Effector CD8-positive, alpha-beta T cell (primary cell): ENCODE measurements at regions not wholly inside any gene's neighbourhood (a gene's known extent, or its start where the extent isn't known, plus 50 kb on each side); places are given as distances from the start of the nearest gene placed in this dataset.

Experiments
- DNase-seq: peaks from one replicate; lab custom pipeline; 2025; lab: John Stamatoyannopoulos, UW

DNA sequence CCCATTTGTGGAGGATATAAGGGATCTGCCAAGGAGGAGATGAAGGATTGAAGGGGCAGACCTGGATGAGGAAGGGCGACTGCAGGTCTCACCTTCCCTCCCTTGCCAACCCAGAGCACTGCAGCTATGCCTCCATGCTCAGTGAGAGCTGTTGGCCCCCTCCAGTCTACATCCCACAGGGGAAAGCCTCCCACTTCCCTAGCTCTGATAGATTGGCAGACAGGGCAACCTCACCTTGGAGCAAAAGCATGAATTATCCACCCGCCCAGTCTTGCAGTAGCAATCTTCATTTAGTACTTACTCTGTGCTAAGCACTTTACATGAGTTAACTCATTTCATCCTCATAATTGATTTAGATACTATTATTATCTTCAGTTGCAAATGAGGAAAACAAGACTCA lies 70.4 kb upstream of the SMNDC1 start:
- DNase-seq: no peak

DNA sequence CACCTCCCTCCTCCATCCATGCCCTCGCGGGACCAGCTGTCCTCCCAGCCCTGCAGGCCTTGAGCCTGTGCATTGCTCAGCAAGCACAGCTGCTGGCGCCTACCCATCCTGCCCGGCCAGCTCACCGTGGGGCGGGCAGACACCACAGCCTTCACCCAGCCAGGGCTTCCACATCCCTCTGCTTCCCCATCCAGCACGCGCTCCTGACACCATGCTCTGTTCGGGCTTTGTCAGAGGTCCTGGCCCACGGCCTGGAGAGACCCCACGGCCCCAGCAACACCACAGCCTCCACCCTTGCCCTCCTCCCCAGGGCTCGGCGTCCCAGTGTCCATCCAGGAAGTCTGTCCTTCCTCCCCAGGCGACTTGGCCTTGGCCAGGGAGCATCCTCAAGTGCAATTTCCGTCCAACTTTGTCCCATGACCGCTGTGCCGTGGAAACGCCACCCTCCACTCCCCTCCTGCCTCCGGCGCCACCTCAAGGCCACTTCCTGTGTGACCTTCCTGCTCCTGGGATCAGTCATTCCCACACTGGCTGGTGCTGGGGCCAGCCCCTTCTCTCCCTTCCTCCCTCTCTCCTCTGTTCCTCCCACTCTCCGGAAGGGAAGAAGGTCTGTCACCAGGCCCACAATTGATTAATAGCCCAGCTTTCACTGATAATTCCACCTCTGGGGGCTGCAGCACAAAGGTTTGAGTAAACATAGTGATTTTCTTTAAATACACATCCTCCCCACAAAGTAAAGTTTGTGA lies 71.5 kb upstream of the SMNDC1 start:
- no peak for DNase-seq

DNA sequence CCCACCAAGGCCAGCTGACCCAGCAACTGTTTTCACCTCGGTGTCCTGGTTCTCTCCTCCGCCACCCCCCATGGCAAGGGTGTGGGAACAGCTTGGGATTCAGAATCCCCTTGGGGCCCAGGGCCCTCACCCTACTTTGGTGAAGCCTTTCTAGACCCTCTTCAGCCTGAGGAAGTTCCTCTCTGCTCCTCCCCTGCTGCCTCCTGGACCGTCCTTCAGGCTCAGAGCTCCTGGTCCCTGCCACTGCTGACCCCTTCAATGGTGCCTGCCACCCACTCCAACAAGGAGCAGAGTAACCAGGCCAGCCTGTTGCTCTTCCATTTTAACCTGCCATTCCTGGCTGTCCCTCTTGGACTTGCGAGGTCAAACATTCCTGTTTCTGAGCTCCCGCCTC lies 72.0 kb upstream of the SMNDC1 start:
- DNase-seq: no peak

DNA sequence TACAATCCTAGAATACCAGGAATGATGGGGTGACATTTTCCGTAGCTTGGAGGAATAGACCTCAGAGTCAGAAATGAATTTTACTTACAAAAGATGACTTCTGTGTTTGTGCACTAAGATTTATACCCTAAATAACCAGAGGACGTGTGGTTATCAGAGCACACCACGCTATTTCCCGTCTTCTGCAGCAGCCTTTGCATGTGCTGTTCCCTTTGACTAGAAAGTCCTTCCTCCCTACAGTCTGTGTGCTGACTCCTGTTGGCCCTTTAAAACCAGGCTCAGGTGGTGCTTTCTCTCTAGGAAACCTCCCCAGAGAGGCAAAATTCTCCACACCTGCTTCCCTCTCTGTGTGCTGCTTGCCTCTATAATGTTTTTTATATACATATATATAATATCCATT lies 73.3 kb upstream of the SMNDC1 start:
- no peak for DNase-seq

DNA sequence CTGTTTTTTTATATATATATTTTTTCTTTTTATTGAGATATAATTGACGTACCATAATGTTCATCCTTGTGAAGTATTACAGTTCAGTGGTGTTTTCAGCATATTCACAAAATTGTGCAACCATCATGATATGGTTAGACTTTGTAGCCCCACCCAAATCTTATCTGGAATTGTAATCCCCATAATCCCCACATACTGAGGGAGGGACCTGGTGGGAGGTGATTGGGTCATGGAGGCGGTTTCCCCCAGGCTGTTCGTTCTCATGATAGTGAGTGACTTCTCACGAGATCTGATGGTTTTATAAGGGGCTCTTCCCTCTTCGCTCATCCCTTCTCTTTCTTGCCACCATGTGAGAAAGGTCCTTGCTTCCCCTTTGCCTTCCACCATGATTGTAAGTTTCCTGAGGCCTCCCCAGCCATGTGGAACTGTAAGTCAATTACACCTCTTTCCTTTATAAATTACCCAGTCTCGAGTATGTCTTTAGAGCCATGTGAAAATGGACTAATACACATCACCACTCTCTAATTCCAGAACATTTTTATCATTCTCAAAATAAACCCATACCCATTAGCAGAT lies 73.9 kb upstream of the SMNDC1 start:
- no peak for DNase-seq

DNA sequence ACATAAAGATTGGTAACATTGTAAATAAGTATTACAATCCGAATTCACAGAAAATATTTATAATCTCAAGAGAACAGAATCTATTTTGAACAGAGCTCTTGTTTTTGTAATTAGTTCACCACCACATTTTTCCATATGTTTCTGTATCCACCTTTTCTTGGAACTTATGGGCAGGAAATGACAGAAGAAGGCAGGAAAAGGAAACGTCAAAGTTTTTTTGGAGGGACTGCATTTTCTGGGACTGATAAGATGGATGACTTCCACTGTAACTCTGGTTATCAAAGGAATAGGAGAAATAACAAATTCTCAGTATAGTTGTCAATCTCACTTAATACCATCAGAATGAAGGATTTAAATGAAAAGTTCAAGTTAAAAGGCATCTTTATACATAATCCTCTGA lies 75.1 kb upstream of the SMNDC1 start:
- no peak for DNase-seq

DNA sequence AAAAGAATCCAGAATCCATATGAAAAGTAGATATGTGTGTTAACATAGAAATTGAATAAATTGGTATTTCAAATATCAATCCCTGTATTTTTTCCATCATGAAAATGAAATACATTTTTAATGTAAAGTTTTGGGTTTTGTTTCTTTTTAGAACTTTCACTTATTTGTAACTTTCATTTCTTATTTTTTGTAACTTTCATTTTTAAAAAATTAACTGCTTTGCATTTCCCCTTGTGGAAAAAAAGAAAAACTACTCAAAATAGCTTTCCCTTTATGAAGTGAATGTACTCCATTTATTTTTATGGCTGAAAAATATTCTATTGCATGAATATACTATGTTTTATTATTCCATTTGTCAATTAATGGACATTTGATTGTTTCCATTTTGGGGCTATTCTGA lies 75.6 kb upstream of the SMNDC1 start:
- DNase-seq: no peak

DNA sequence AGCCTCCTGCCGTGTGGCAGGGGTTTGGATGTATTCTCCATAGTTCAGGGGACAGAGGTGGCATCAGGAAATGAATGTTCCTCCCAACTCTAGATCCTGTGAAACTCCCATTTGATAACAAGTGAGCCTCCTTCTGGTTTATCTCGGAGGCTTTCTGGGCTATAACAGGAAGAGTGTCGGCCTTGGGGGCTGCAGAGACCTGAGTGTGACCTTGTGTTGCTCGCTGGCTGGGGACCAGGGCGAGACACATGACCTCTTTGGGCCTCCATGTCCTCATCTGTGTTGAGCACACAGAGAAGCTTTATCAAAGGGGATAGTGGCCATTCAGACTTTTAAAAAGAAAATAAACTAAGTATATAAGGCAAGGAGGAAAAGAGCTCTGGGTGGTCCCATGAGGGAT lies 78.0 kb upstream of the SMNDC1 start:
- no peak for DNase-seq

DNA sequence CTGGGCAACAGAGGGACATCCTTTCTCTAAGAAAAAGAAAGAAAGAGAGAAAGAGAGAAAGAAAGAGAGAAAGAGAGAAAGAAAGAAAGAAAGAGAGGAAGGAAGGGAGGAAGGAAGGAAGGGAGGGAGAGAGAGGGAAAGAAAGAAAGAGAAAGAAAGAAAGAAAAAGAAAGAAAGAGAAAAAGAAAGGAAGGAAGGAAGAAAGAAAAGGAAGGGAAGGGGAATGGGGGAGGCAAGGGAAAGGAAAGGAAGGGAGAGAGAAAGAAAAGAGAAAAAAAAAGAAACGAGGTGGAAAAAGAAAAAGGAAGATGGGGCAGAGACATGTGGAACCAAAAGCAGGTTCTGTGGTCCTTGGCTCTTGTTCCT lies 82.9 kb upstream of the SMNDC1 start:
- no peak for DNase-seq

DNA sequence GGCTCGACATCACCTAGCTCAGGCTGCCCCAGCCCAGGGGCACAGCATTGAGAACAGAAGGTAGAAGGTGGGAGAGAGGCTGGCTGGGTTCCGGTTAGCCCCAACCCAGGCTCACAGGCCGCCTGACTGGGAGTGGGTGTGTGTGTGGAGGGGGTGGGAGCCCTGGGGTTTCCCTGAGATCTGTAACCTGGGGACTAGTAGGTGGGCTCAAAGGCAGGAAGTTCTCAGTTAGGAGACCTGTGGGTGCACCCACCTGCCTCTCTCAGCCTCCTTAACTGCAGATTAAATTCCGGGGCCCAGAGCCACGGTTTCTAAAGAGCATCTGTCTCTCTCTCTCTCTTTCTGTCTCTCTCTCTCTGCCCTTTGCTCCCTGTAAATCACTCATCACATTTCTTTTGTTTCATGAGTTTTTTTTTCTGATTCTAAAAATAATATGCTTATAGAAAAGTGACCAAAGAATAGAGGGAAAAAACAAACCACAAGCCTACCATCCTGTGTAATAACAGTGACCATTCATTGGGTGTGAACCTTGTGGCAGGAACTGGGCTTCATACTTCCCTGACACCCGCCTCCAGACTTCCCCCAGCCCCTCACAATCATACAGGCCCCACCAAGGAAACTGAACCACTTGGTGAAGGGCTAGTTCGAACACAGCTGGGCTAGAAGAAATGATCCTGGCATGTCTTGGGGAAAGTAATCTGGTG lies 83.4 kb upstream of the SMNDC1 start:
- DNase-seq: no peak

DNA sequence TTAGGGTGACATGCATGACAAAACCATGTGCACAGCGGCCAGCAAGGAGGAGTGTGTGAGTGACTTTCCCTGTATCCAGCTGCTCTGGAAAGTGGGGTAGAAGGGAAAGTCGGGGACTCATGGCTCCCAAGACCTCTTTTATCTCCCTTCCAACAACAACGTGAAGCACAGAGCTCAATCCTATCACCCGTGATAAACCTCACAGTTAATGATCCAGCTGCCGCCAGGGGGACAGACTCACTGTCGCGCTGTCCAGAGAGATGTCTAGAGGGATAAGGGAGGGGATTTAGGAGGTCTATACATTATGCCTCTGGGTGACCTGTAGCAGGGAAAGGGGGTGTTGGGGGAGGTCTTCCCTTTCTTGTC lies 84.0 kb upstream of the SMNDC1 start:
- DNase-seq: no peak

DNA sequence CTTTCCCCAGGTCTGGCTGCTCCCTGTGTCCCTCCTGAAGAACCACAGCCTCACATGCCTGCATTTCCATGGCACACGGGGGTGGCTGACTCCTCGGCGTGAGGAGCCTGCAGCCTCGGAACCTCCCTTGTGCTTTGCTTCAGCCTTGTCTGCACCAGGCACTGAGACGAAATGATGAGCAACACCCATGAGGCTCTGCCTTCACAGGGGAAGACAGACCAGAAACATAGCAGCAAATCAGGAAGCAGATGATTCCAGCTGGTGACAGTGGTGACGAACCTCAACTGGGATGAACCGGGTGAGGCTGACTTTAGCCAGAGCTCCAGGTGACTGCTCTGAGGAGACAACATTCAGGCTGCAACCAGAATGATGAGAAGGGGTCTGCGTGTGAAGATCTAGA lies 84.5 kb upstream of the SMNDC1 start:
- no peak for DNase-seq

DNA sequence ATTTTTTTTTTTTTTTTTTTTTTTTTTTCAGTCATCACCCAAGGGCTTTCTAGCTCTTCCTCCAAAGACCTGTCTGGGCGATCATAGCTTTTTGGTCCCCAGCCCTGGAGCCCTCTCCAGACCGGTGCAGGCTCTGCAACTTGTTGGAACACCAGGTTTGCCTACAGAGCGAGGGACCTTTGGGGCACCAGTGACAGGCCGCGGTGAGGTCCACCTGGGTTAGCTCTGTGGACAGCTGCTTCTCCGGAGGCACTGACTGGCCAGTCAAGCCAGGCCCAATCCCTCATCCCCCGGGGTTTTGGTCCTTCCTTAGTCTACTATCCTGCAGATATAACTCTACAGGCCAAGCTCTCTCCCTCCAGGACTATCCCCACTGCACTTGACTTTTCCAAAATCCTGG lies 86.8 kb upstream of the SMNDC1 start:
- no peak for DNase-seq

DNA sequence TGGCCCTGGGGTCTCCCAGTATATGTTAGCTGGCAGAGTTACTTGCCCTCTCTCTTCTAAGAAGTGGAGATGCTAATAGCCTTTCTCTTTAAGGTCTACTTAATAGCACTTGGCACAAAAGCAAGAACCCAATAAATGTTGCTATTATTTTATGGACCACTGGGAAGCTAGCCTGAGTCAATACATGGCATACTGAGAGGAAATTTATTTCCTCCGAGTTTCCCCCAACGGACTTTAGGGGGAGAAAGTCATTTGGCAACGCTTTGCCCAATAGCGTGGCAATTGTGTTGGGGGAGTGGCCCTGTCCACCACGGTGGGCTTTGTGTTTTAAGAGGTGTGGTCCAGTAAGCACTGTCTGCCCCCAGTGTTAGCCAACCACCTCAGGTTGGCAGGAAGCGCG lies 87.4 kb upstream of the SMNDC1 start:
- no peak for DNase-seq

DNA sequence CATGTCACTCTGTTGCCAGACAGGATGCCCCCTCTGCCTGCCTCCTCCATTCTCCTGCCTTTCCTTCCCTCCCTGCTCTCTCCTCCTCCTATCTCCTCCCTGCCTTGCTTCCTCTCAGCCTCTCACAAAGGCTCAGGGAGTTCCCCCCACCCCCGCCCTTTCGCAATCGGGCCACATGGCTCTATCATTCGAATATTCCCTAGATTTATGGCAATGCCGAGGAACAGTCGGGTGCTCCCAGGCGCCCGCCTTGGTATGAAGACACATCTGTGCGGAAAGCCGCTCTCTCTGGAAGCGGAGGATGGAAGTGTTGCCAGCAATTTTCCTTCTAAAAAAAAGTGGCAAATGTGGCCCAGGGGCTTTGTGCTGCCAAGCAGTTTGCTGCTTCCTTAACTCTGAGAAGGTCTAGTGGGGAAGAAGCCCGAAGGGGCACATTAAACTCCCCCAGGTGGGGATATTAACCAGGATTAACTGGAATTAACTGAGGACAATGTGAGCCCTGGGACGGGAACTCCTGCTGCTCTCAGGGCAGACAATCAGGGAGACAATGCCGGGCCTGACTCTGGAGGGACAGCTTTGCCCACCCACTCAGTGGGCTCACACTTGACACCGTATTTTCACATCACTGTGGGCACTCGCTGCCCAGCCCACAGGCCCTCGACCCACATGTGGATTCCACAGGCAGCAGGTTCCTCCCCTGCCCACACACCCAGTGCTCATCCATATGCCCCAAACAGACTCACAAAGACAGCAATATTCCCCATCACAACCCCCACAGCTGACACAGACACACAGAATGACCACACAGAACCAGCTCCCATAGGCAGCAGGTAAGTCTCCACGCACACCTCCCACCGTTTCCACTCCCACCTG lies 88.4 kb upstream of the SMNDC1 start:
- DNase-seq: no peak

DNA sequence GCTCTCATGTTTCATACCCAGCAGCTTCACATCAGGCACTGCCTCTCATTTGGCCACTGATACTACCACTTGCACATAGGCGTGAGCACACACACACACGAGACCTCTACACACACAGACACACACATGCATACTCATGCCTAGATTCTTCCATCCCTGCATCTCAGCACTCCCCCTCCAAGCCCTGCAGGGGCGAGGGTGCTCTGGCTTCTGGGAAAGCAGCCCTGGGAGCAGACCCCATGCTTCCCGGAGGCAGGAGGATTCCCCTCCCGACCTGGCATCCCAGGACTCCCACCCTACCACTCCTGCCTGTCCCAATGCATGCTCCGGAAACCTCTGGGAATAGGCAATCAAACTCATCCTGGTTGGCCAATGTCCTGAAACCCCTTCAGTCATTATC lies 89.1 kb upstream of the SMNDC1 start:
- DNase-seq: no peak

DNA sequence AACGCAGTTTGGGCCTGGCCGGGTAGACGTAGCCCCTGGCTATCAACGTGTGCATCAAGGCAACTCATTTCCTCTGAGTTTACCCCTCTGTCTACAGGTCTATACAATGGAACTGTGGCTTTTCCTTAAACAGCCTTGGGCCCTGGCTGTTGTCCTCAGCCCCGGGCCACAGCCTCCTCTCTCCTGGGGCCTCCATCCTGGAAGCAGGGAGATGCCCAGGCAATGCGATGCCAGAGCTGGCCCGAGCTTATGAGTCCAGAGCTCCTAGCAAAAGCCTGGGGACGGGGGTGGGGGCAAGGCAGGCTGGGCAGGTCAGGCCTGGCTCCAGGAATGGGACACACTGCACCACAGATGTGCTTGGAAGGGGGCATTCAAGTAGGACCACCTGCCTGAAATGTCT lies 89.6 kb upstream of the SMNDC1 start:
- DNase-seq: no peak

DNA sequence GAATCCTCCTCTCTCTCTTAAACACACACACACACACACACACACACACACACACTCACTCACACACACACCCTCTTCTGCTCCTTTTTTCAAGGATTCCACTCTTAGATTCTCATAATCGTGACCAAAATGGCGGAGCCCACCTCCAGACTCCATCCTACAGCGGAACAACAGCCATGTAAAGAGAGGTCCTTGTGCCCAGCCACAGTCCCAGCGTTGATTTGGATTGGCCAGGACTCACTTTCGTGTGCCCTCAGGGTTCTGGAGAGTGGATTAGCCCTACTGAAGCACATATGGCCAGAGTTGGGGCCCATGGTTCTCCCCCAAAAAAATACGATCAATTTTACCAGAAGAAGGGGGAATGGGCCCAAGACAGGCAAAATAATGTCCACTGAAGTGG lies 90.2 kb upstream of the SMNDC1 start:
- no peak for DNase-seq

DNA sequence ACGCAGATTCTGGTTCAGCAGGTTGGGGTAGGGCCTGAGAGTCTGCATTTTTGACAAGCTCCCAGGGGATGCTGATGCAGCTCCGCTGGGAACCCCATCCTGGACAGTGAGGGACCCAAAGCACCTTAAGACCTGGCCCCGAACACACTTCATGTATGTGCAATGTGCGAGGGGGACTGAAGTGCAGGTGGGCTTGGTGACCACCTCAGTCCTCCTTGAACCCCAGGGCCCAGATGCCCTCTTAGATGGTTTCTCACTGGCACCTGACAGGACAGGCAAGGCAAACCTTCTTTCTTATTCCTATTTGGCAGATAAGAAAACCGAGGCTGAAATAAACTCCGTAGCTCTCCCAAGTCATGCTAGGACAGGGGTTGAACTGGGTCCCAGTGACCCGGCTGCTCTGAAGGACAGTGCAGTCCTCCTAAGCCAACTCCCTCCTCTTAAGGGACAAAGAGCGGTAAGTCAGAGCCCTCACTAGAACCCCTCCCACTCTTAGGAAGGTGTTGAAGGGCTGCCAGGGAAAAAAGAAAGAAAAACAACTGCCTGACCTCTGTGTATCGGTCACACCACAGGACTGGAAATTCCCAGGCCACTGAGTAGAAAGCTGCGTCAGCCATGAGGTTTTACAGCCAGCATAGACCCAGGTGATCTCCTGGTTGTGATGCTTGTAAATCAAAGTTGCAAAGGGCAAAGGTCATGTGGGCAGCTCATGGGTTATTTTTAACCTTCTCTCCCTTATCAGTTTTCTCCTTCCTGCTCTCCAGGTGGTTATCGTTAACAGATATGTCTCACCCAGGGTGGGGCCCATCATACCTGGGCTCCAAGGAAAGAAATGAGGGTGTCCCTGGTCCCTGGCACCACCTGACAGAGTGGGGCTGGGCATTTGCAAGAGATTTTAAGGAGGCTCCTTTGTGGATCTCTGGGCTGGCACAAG lies 90.9 kb upstream of the SMNDC1 start:
- no peak for DNase-seq

DNA sequence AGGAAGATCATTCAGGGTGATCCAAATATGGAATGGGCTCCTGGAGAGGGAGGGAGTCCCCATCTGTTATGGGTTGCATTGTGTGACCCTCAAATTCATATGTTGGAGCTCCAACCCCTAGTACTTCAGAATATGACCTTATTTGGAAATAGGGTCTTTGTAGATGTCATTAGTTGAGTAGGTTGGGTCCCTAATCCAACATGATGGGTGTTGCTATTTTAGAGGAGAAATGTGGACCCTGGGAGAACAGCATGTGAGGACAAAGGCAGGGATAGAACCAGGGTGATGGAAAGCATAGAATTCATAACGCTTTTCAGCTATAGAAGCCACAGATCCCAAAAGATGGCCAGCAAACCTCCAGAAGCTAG lies 91.5 kb upstream of the SMNDC1 start:
- DNase-seq: no peak

DNA sequence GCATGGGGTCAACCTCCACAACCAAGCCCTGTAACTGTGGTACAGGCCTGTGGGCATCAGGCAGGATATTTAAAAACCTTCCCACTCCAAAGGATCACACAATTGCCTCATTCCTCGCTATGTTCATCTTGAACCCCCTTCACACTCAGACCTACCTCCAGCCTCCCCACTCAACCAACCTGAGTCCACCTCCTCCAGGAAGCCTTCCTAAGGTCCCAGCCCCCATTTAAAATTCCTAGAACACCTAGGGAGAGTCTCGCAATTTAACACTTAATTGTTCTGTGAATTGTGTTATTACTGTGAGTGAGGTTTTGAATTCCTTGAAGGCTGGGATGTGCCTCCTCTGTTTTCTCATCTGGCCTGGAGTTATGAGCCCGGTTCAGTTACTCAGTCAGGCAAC lies 93.1 kb upstream of the SMNDC1 start:
- no peak for DNase-seq
